Stomach smooth muscle (tissue), 2 donors: ENCODE measurements at regions not wholly inside any gene's neighbourhood (a gene's known extent, or its start where the extent isn't known, plus 50 kb on each side); places are given as distances from the start of the nearest gene placed in this dataset.
"Not testable (repeated sequence)": the region's sequence is repeated elsewhere in the genome, so short reads cannot be mapped to it uniquely, and the experiment has no call there.

Experiments used
- H3K27ac ChIP-seq: one replicate; pipeline ENCODE4 v1.7.0; 2013; ENCODE audit warnings: mild to moderate bottlenecking, low read length, inconsistent platforms
- H3K27me3 ChIP-seq, 2 donors: one replicate each; pipeline ENCODE4 v1.7.0; 2013; ENCODE audit warnings: low read length in 2 of 2; ENCODE audit not compliant: insufficient read depth in 2 of 2, control insufficient read depth in 1 of 2
- H3K36me3 ChIP-seq, 2 donors: one replicate each; pipeline ENCODE4 v1.7.0; 2013; ENCODE audit warnings: low read length in 2 of 2; ENCODE audit not compliant: control insufficient read depth in 2 of 2, insufficient read depth in 2 of 2
- H3K4me1 ChIP-seq: one replicate; pipeline ENCODE4 v1.7.0; 2013; ENCODE audit warnings: low read length; ENCODE audit not compliant: control insufficient read depth, insufficient read depth
- H3K4me3 ChIP-seq, 2 donors: one replicate each; pipeline ENCODE4 v1.7.0; 2013; ENCODE audit warnings: low read length in 2 of 2
- H3K9ac ChIP-seq, 2 donors: one replicate each; pipeline ENCODE4 v1.7.0; 2013; ENCODE audit warnings: low read length in 2 of 2, mild to moderate bottlenecking in 1 of 2
- H3K9me3 ChIP-seq, 2 donors: one replicate each; pipeline ENCODE4 v1.7.0; 2013; ENCODE audit warnings: low read length in 2 of 2; ENCODE audit not compliant: control insufficient read depth in 2 of 2
- donor health status: healthy.
- donor health status: Pancreatic carcinoma.

DNA sequence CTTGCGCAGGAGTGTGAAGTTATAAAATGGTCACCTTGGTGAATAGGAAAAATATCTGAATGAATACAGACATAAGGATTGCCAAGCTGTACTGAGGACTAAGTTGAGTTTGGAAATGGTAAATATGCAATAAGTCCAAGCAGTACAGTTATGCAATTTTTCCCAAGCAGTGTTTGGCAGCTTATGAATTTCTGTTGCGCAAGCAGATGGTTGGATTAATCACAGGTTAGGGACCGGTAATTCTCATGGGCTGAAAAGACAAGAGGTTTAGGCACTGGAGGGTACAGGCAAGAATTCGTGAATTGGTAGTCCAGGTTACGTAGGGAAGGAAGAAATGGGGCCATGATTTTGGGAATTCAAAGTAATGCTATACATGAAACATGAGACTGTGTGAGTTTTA is 210.3 kb downstream of the RAP2B start:
- H3K36me3 ChIP-seq = no peaks in the 10 kb centered on the region

GRCh38 chr3:153373606-153374005 is 211.6 kb downstream of the RAP2B start:
- Histone ChIP-seq H3K27ac (no peak overlapping the region), H3K4me3 (no peak overlapping the region)

More for the DNA sequence above, 210.3 kb downstream of the RAP2B start:
- no peaks in the 10 kb centered on the region for H3K9me3 ChIP-seq
- no peaks in the 10 kb centered on the region for H3K4me1 ChIP-seq
- no peak overlapping the region for H3K4me3 ChIP-seq
- no peaks in the 10 kb centered on the region for H3K27me3 ChIP-seq
- H3K9ac ChIP-seq = no peak overlapping the region
- no peak overlapping the region for H3K27ac ChIP-seq

GRCh38 chr3:153378366-153378765 is 216.3 kb downstream of the RAP2B start:
- not testable (repeated sequence) for H3K4me1 ChIP-seq, H3K36me3 ChIP-seq, H3K4me3 ChIP-seq, H3K9ac ChIP-seq, H3K9me3 ChIP-seq, H3K27me3 ChIP-seq, H3K27ac ChIP-seq

More at GRCh38 chr3:153373606-153374005, 211.6 kb downstream of the RAP2B start:
- no peaks in the 10 kb centered on the region for H3K9me3 ChIP-seq
- no peak overlapping the region for H3K9ac ChIP-seq
- H3K36me3 ChIP-seq = no peaks in the 10 kb centered on the region
- H3K4me1 ChIP-seq = no peaks in the 10 kb centered on the region
- no peaks in the 10 kb centered on the region for H3K27me3 ChIP-seq

DNA sequence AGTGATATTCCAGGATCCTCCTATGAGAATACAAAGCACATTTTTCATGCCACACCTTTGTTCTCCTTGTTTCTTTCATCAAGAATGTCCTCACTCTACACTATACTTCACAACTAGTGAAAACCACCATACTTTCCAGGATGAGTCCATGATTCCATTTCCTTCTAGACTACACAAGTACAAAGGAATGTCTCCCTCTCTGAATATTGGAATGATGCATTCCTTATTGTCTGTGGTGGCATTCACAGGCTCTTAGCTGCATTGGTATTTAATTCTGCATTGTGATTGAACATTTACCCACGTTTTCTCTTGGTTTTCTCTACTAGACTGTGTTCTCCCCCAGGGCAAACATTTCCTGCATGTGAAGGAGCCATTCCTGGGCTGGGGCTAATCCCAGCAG is 217.5 kb downstream of the RAP2B start:
- no peaks in the 10 kb centered on the region for H3K36me3 ChIP-seq
- H3K27me3 ChIP-seq = no peaks in the 10 kb centered on the region
- no peaks in the 10 kb centered on the region for H3K9me3 ChIP-seq
- no peak overlapping the region for H3K27ac ChIP-seq
- no peak overlapping the region for H3K9ac ChIP-seq
- no peaks in the 10 kb centered on the region for H3K4me1 ChIP-seq
- H3K4me3 ChIP-seq = no peak overlapping the region

DNA sequence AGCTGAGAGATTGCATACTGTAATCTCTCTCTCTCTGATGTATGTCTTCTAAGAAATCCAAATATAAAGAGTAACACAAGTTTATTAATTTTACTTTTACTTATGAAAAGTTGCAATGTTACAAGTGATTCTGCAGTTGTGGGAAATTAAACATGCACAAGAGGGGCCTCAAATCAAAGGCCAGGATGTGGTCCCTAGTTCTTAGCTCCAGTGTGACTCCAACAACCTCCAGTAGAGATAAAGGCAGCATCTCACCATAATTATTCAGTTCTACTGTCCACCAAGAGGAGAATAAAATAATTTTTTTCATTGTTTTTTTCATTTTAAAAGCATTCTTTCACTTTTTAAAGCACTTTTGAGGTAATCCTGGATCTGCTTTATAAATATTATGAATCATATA is 223.3 kb downstream of the RAP2B start:
- no peak overlapping the region for H3K9ac ChIP-seq
- H3K27me3 ChIP-seq = no peaks in the 10 kb centered on the region
- no peaks in the 10 kb centered on the region for H3K4me1 ChIP-seq
- no peak overlapping the region for H3K4me3 ChIP-seq
- H3K27ac ChIP-seq = no peak overlapping the region
- no peaks in the 10 kb centered on the region for H3K9me3 ChIP-seq
- H3K36me3 ChIP-seq = no peaks in the 10 kb centered on the region

GRCh38 chr3:153392363-153392762 is 230.3 kb downstream of the RAP2B start:
- H3K9ac ChIP-seq = no peak overlapping the region
- no peak overlapping the region for H3K27ac ChIP-seq
- no peaks in the 10 kb centered on the region for H3K4me1 ChIP-seq
- H3K9me3 ChIP-seq = no peaks in the 10 kb centered on the region
- H3K36me3 ChIP-seq = no peaks in the 10 kb centered on the region
- H3K4me3 ChIP-seq = no peak overlapping the region
- H3K27me3 ChIP-seq = no peaks in the 10 kb centered on the region

DNA sequence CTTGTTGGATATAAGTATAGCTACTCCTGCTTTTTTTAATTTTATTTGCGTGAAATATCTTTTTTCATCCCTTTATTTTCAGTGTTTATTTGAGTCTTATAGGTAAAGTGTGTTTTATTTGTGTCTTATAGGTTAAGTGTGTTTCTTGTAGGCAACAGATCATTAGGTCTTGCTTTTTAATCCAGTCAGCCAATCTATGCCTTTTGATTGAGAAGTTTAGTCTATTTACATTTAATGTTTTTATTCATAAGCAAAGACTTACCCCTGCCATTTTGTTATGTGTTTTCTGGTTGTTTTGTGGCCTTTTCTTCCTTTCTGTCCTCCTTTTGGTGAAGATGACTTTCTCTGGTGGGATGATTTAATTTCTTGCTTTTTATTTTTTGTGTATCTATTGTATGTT is 232.0 kb downstream of the RAP2B start:
- no peak overlapping the region for H3K9ac ChIP-seq

GRCh38 chr3:153396581-153396980 is 234.6 kb downstream of the RAP2B start:
- no peaks in the 10 kb centered on the region for H3K27me3 ChIP-seq
- no peak overlapping the region for H3K4me3 ChIP-seq
- H3K9me3 ChIP-seq = no peaks in the 10 kb centered on the region
- no peak overlapping the region for H3K27ac ChIP-seq
- H3K9ac ChIP-seq = no peak overlapping the region
- no peaks in the 10 kb centered on the region for H3K4me1 ChIP-seq
- no peaks in the 10 kb centered on the region for H3K36me3 ChIP-seq

More for the DNA sequence above, 232.0 kb downstream of the RAP2B start:
- Histone ChIP-seq H3K9me3 (no peaks in the 10 kb centered on the region), H3K4me3 (no peak overlapping the region), H3K36me3 (no peaks in the 10 kb centered on the region), H3K4me1 (no peaks in the 10 kb centered on the region), H3K27ac (no peak overlapping the region), H3K27me3 (no peaks in the 10 kb centered on the region)

DNA sequence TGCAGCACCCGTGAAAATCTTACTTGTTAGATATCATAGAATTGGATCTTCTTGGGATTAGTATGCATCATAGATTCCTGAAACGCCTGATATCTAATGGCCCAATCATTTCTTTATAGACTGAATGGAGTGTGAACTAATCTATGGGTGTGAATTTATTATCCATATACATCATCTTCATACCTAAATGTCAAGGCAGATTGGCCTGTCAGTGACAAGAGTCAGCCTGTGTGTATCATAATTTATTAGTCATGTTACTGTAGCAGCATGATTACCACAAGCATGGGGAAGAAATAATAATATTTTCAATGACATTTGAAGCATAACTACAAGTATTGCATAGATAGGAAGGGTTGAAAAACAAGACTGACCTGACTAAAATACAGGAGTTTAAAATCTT is 235.8 kb downstream of the RAP2B start:
- H3K9me3 ChIP-seq = no peaks in the 10 kb centered on the region
- H3K9ac ChIP-seq = no peak overlapping the region
- no peak overlapping the region for H3K4me3 ChIP-seq
- H3K4me1 ChIP-seq = no peaks in the 10 kb centered on the region
- no peaks in the 10 kb centered on the region for H3K36me3 ChIP-seq
- H3K27ac ChIP-seq = no peak overlapping the region
- no peaks in the 10 kb centered on the region for H3K27me3 ChIP-seq

DNA sequence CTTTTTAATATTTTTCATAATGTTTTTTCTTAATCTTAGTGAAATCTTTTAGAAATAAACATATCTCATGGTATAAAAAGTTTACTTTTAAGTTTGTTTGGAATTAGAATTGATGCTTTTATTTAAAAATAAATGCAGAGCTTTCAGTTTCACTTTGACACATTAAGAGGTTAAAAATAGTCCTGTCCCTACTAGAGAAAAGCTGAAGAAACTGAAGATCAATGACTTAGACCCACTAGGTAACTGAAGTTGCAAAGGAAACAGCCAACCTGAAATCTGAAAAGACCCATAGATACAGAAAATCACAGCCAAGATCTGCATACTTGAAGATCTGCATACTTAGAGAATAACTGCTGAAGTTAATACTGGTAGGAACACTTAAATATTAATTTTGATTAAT is 237.6 kb downstream of the RAP2B start:
- Histone ChIP-seq H3K4me3 (no peak overlapping the region), H3K9ac (no peak overlapping the region), H3K36me3 (no peaks in the 10 kb centered on the region), H3K27ac (no peak overlapping the region), H3K9me3 (no peaks in the 10 kb centered on the region), H3K4me1 (no peaks in the 10 kb centered on the region), H3K27me3 (no peaks in the 10 kb centered on the region)

DNA sequence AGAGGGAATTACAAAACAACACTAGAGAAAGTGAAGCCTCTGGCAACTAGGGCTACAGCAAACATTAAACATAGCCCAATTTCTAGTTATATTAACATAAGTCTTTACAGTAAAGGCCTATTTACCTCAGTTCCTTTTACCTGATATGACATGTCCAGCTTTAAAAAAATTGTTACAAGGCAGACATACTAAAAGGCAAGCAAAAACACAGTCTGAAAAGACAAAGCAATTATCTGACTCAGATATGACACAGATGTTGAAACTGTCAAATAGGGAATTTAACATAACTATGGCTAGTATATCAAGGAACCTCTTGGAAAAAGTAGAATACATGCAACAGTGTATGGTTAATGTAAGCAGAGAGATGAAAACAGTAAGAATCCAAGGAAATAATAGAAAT is 238.6 kb downstream of the RAP2B start:
- H3K9ac ChIP-seq = no peak overlapping the region
- H3K36me3 ChIP-seq = no peaks in the 10 kb centered on the region
- no peaks in the 10 kb centered on the region for H3K27me3 ChIP-seq
- no peak overlapping the region for H3K4me3 ChIP-seq
- H3K9me3 ChIP-seq = no peaks in the 10 kb centered on the region
- no peaks in the 10 kb centered on the region for H3K4me1 ChIP-seq
- H3K27ac ChIP-seq = no peak overlapping the region

DNA sequence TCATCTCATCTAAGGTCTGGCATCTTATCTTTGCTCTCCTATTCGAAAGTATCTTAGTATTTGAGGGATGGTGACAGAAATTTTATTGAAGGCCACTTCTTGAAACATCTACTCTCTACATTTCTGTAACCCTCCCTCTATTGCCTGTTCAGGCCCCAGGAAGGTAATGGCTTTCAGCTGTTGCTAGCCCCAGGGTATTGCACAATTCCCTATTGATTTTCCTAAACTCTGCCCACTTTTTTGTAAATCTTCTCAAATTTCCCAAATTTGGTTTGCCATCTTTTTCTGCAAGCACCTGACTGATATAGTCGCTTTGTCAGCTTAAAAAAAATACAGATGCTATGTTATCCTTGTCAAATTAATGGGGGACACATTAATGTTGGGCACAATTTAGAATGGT is 242.1 kb downstream of the RAP2B start:
- Histone ChIP-seq H3K9ac (no peak overlapping the region), H3K27me3 (no peaks in the 10 kb centered on the region), H3K4me3 (no peak overlapping the region), H3K4me1 (no peaks in the 10 kb centered on the region), H3K9me3 (no peaks in the 10 kb centered on the region), H3K36me3 (no peaks in the 10 kb centered on the region), H3K27ac (no peak overlapping the region)
